ENCODE measurements at regions not wholly inside any gene's neighbourhood (a gene's known extent, or its start where the extent isn't known, plus 50 kb on each side); places are given as distances from the start of the nearest gene placed in this dataset.
"Not testable (repeated sequence)": the region's sequence is repeated elsewhere in the genome, so short reads cannot be mapped to it uniquely, and the experiment has no call there.

- DNase-seq = no peak
Measured at GRCh38 chr6:119764927-119765681, 415.5 kb upstream of the MAN1A1 start.

GRCh38 chr6:119760046-119760445 lies 410.5 kb upstream of the MAN1A1 start:
- DNase-seq = no peak

- no peak for DNase-seq
Measured at GRCh38 chr6:119758385-119758784, 408.8 kb upstream of the MAN1A1 start.

- DNase-seq = no peak
Measured at GRCh38 chr6:119757467-119757866, 407.9 kb upstream of the MAN1A1 start.

GRCh38 chr6:119749335-119749734 lies 399.8 kb upstream of the MAN1A1 start:
- DNase-seq = no peak

GRCh38 chr6:119748535-119748934 lies 399.0 kb upstream of the MAN1A1 start:
- not testable (repeated sequence) for DNase-seq

GRCh38 chr6:119742188-119742803 lies 392.7 kb upstream of the MAN1A1 start:
- DNase-seq = no peak

GRCh38 chr6:119739769-119740168 lies 390.2 kb upstream of the MAN1A1 start:
- no peak for DNase-seq

GRCh38 chr6:119738425-119738824 lies 388.9 kb upstream of the MAN1A1 start:
- no peak for DNase-seq

GRCh38 chr6:119736296-119737021 lies 386.9 kb upstream of the MAN1A1 start:
- no peak for DNase-seq

- no peak for DNase-seq
Measured at GRCh38 chr6:119735530-119735929, 386.0 kb upstream of the MAN1A1 start.

GRCh38 chr6:119734227-119734626 lies 384.7 kb upstream of the MAN1A1 start:
- DNase-seq = no peak

GRCh38 chr6:119728935-119729334 lies 379.4 kb upstream of the MAN1A1 start:
- DNase-seq = no peak

- no peak for DNase-seq
Measured at GRCh38 chr6:119728220-119728750, 378.7 kb upstream of the MAN1A1 start.

- no peak for DNase-seq
Measured at GRCh38 chr6:119727504-119728219, 378.1 kb upstream of the MAN1A1 start.

- not testable (repeated sequence) for DNase-seq
Measured at GRCh38 chr6:119726912-119727311, 377.4 kb upstream of the MAN1A1 start.

- no peak for DNase-seq
Measured at GRCh38 chr6:119726086-119726485, 376.5 kb upstream of the MAN1A1 start.

GRCh38 chr6:119720160-119720559 lies 370.6 kb upstream of the MAN1A1 start:
- DNase-seq = no peak

- no peak for DNase-seq
Measured at GRCh38 chr6:119717942-119718341, 368.4 kb upstream of the MAN1A1 start.

- DNase-seq = no peak
Measured at GRCh38 chr6:119716668-119717270, 367.2 kb upstream of the MAN1A1 start.

GRCh38 chr6:119713903-119714302 lies 364.3 kb upstream of the MAN1A1 start:
- DNase-seq = no peak

GRCh38 chr6:119686644-119687043 lies 337.1 kb upstream of the MAN1A1 start:
- no peak for DNase-seq

GRCh38 chr6:119686240-119686639 lies 336.7 kb upstream of the MAN1A1 start:
- no peak for DNase-seq

All from NCI-H2107 (cell line).